ENCODE measurements at regions not wholly inside any gene's neighbourhood (a gene's known extent, or its start where the extent isn't known, plus 50 kb on each side); places are given as distances from the start of the nearest gene placed in this dataset.

DNA sequence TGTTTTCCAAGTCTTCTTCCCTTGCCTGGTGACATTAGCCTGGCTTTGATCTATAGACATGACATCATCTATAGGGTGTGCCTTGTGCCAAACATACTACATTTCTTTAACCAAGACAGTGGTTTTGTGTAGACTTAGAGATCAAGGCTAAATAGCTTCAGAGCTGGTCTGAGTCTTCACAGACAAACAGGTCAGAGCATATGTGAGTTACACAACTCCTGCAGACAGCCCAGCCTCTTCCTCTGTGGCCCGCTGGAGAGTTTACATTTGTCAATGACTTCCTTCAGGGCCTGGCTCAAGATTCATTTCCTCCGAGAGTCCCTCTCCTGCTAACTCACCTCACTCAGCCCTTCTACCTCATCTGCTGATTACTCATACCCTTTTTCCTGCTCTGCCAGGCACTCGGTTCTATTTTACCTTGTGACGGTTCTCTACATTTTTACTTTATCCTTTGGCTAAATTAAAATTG lies 73.1 kb upstream of the TANC2 start:
- TF ChIP-seq POLR2A (IDR thresholded peaks at IDR 0.05) (no peak), POLR2AphosphoS5 (IDR thresholded peaks at IDR 0.05; ENCODE audit: insufficient read depth in 1 of 2, low read depth in 1 of 2) (peak in 1 of 2 donors; percentile 82)
- DNase-seq (ENCODE audit: extremely low spot score in 2 of 2): peak in 1 of 2 donors; percentile 70
- no peaks in the 10 kb centered on the region for H3K36me3 ChIP-seq
- no peaks in the 10 kb centered on the region for H3K9me3 ChIP-seq
- no peak overlapping the region for H3K4me3 ChIP-seq
- H3K27me3 ChIP-seq: no peaks in the 10 kb centered on the region
- no peak overlapping the region for H3K27ac ChIP-seq
- H3K4me1 ChIP-seq: peaks cover 4% of the 10 kb centered on the region
- intact Hi-C loops (cut with DNase I): no loop called here

- no peaks in the 10 kb centered on the region for H3K36me3 ChIP-seq
- DNase-seq (ENCODE audit: extremely low spot score in 2 of 2): peak in 1 of 2 donors; percentile 27
- intact Hi-C loops (cut with DNase I): no loop called here
- peaks cover 4% of the 10 kb centered on the region for H3K4me1 ChIP-seq
- TF ChIP-seq POLR2A (IDR thresholded peaks at IDR 0.05) (no peak), CTCF (IDR thresholded peaks at IDR 0.05) (no peak), POLR2AphosphoS5 (IDR thresholded peaks at IDR 0.05; ENCODE audit: insufficient read depth in 1 of 2, low read depth in 1 of 2) (no peak)
- H3K9me3 ChIP-seq: no peaks in the 10 kb centered on the region
- no peaks in the 10 kb centered on the region for H3K27me3 ChIP-seq
- no peak overlapping the region for H3K4me3 ChIP-seq
- no peak overlapping the region for H3K27ac ChIP-seq
Measured at GRCh38 chr17:62892061-62892675, 73.9 kb upstream of the TANC2 start.

DNA sequence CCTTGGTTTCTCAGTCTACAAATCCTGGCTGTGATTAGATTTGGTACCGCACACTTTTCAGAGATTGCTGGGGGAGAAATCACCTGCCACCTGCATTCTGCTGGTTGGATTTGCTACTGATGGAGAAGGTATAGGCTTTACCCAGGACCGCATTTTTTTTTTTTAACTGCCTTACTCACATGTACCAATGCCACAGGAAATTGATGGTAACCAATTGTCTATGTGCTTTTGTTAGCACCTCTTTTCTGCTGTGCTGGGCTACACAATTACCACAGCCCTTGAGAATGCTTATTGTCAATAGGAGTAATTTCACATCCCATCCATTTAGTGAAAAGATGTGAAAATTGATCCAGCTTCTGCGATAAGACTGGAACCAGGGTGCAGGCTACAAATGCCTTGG lies 74.4 kb upstream of the TANC2 start:
- TF ChIP-seq POLR2AphosphoS5 (IDR thresholded peaks at IDR 0.05; ENCODE audit: insufficient read depth in 1 of 2, low read depth in 1 of 2) (no peak), POLR2A (IDR thresholded peaks at IDR 0.05) (no peak), CTCF (IDR thresholded peaks at IDR 0.05) (no peak)
- no peak overlapping the region for H3K27ac ChIP-seq
- H3K9me3 ChIP-seq: no peaks in the 10 kb centered on the region
- no peaks in the 10 kb centered on the region for H3K27me3 ChIP-seq
- no peaks in the 10 kb centered on the region for H3K36me3 ChIP-seq
- intact Hi-C loops (cut with DNase I): no loop called here
- peaks cover 4% of the 10 kb centered on the region for H3K4me1 ChIP-seq
- no peak overlapping the region for H3K4me3 ChIP-seq
- peak in 1 of 2 donors; percentile 5 for DNase-seq (ENCODE audit: extremely low spot score in 2 of 2)

DNA sequence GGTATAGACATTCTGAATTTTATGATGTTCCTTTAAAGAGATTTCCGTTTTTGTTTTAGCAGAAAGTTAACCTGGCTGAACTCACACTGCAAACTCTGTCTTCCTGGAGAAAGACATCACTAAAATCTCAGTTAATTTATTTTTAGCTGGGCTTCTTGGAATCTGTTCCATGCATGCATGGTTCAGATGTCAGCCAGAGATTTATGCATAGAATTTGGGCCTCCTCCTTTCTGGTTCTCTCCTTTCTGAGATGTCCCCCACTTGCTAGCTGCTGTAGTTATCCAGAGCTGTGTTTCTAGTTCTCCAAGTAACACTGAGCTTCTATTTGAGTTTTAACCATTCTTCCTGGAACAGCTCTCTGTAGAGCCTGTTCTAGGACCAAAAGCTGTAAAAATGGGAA lies 77.3 kb upstream of the TANC2 start:
- Histone ChIP-seq H3K4me3 (no peak overlapping the region), H3K36me3 (no peaks in the 10 kb centered on the region), H3K4me1 (peaks cover 4% of the 10 kb centered on the region), H3K27ac (no peak overlapping the region), H3K27me3 (no peaks in the 10 kb centered on the region), H3K9me3 (no peaks in the 10 kb centered on the region)
- no peak for TF ChIP-seq CTCF (IDR thresholded peaks at IDR 0.05)
- TF ChIP-seq POLR2A (IDR thresholded peaks at IDR 0.05): no peak
- TF ChIP-seq POLR2AphosphoS5 (IDR thresholded peaks at IDR 0.05; ENCODE audit: insufficient read depth in 1 of 2, low read depth in 1 of 2): no peak
- DNase-seq (ENCODE audit: extremely low spot score in 2 of 2): no peak
- intact Hi-C loops (cut with DNase I): no loop called here

DNA sequence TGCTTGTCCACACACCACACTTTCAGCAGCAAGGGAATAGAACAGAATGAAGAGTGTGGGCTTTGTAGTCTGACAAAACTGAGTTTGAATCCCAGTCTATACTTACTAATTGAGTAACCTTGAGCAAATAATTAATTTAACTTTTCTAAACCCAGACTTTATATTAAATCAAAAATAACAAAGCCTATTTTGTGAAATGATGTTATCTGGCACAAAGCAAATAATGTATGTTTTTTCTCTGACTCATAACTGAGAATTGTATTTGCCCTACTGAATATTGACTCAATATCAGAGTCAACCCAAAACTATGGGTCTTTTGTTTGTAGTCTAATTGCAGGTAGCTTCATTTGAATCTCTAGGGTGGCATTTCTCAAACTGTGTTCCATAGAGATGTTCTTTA lies 77.9 kb upstream of the TANC2 start:
- Histone ChIP-seq H3K36me3 (no peaks in the 10 kb centered on the region), H3K4me3 (no peak overlapping the region), H3K4me1 (peaks cover 4% of the 10 kb centered on the region), H3K27ac (no peak overlapping the region), H3K9me3 (no peaks in the 10 kb centered on the region), H3K27me3 (no peaks in the 10 kb centered on the region)
- TF ChIP-seq CTCF (IDR thresholded peaks at IDR 0.05): no peak
- no peak for TF ChIP-seq POLR2AphosphoS5 (IDR thresholded peaks at IDR 0.05; ENCODE audit: insufficient read depth in 1 of 2, low read depth in 1 of 2)
- no peak for TF ChIP-seq POLR2A (IDR thresholded peaks at IDR 0.05)
- intact Hi-C loops (cut with DNase I): no loop called here
- no peak for DNase-seq (ENCODE audit: extremely low spot score in 2 of 2)

All from vagina (tissue), 2 donors.